MCF 10A (cell line): ENCODE measurements at regions not wholly inside any gene's neighbourhood (a gene's known extent, or its start where the extent isn't known, plus 50 kb on each side); places are given as distances from the start of the nearest gene placed in this dataset.
"Not testable (repeated sequence)": the region's sequence is repeated elsewhere in the genome, so short reads cannot be mapped to it uniquely, and the experiment has no call there.

Experiments
- BruUV-seq: library from RNA; stranded (reverse); fragments of 400-500 nt; replicated peaks from 2 replicates; lab custom pipeline; 2021; lab: Mats Ljungman, UMichigan
- CTCF ChIA-PET: fragments of 300-600 bp; sonication (Branson Sonifier 250); formaldehyde crosslinking; extraction: SDS; loops from one replicate; lab custom pipeline; 2021; ENCODE audit warnings: antibody characterized with exemption, inconsistent platforms; lab: Yijun Ruan, JAX
- POLR2A ChIA-PET: fragments of 300-600, 350-650 bp; sonication (Branson Sonifier 250); formaldehyde crosslinking; extraction: SDS; loops from one replicate; lab custom pipeline; 2020; ENCODE audit warnings: antibody characterized with exemption, inconsistent platforms; lab: Yijun Ruan, JAX
- DNase-seq: peaks from one replicate; pipeline ENCODE4 v3.0.0-alpha.2; 2018; ENCODE audit not compliant: unreplicated experiment
- H3K27ac Mint-ChIP-seq: one replicate; pipeline ENCODE4 v1.8.0; 2022; ENCODE audit warnings: mild to moderate bottlenecking, low read depth, mixed read lengths; ENCODE audit not compliant: unreplicated experiment
- H3K27me3 Mint-ChIP-seq: one replicate; pipeline ENCODE4 v1.8.0; 2022; ENCODE audit warnings: mixed read lengths; ENCODE audit not compliant: insufficient read depth, unreplicated experiment
- H3K36me3 Mint-ChIP-seq: one replicate; pipeline ENCODE4 v1.8.0; 2022; ENCODE audit warnings: mild to moderate bottlenecking, moderate library complexity, mixed read lengths; ENCODE audit not compliant: insufficient read depth, unreplicated experiment
- H3K4me1 Mint-ChIP-seq: one replicate; pipeline ENCODE4 v1.8.0; 2022; ENCODE audit warnings: mixed read lengths; ENCODE audit not compliant: insufficient read depth, unreplicated experiment
- H3K4me3 Mint-ChIP-seq: one replicate; pipeline ENCODE4 v1.8.0; 2022; ENCODE audit warnings: mild to moderate bottlenecking, moderate library complexity, mixed read lengths; ENCODE audit not compliant: unreplicated experiment
- H3K9me3 Mint-ChIP-seq: one replicate; pipeline ENCODE4 v1.8.0; 2022; ENCODE audit warnings: mixed read lengths; ENCODE audit not compliant: unreplicated experiment
- CTCF ChIP-seq: fragments of 200-600 bp; IDR thresholded peaks from one replicate; pipeline ENCODE4 v1.8.0; 2022; ENCODE audit warnings: antibody characterized with exemption, mild to moderate bottlenecking; ENCODE audit not compliant: unreplicated experiment
- intact Hi-C: fragments of 100-400 bp; cut with micrococcal nuclease; formaldehyde crosslinking; loops from 2 replicates; pipeline ENCODE4 v1.14.1; 2022

- Mint-ChIP-seq H3K36me3 (no peaks in the 10 kb centered on the region), H3K4me3 (no peak overlapping the region), H3K4me1 (no peaks in the 10 kb centered on the region), H3K27ac (no peak overlapping the region), H3K9me3 (no peaks in the 10 kb centered on the region), H3K27me3 (no peaks in the 10 kb centered on the region)
- DNase-seq: no peak
- intact Hi-C loops: no loop called here
- no peak for TF ChIP-seq CTCF
- CTCF ChIA-PET: no interaction called here
- POLR2A ChIA-PET: no interaction called here
- no TSS peak for BruUV-seq
These were observed 73.1 kb upstream of the PDE1A start for GRCh38 chr2:182499706-182500470.

- TF ChIP-seq CTCF: no peak
- intact Hi-C loops: no loop called here
- Mint-ChIP-seq H3K9me3 (no peaks in the 10 kb centered on the region), H3K4me1 (no peaks in the 10 kb centered on the region), H3K4me3 (no peak overlapping the region), H3K27ac (no peak overlapping the region), H3K27me3 (no peaks in the 10 kb centered on the region), H3K36me3 (no peaks in the 10 kb centered on the region)
- CTCF ChIA-PET: no interaction called here
- DNase-seq: peak; percentile 4
- no TSS peak for BruUV-seq
- POLR2A ChIA-PET: no interaction called here
These were observed 77.0 kb upstream of the PDE1A start for GRCh38 chr2:182503886-182504285.

- Mint-ChIP-seq H3K36me3 (no peaks in the 10 kb centered on the region), H3K9me3 (no peaks in the 10 kb centered on the region), H3K27ac (no peak overlapping the region), H3K4me1 (no peaks in the 10 kb centered on the region), H3K27me3 (no peaks in the 10 kb centered on the region), H3K4me3 (no peak overlapping the region)
- intact Hi-C loops: no loop called here
- CTCF ChIA-PET: interaction anchor here (1.1 kb wide), 1 partner anchor 144 kb away, joined by 4 read pairs; no protein-coding TSS in a partner anchor
- POLR2A ChIA-PET: no interaction called here
- DNase-seq: peak; percentile 62
- no TSS peak for BruUV-seq
- TF ChIP-seq CTCF: no peak
These were observed 78.1 kb upstream of the PDE1A start for GRCh38 chr2:182504903-182505302.

DNA sequence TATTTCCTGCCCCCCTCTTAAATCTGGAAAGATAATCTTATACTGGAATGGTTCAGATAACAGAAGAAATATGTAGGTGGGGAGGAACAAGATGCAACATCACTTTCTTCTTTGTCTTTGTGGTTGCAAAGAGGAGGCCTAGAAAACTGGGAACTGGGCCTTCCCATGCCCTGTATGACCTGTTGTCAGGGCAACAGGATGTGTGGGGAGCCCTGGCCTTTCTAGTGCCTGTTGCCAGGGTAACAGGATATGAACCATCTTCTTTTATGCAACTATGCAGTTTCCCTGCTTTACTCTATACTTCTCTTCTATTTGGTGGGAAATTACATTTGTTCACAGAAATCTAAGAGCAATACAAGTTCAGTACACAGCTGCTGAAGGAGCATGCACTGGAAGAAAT is 79.8 kb upstream of the PDE1A start:
- no peaks in the 10 kb centered on the region for H3K9me3 Mint-ChIP-seq
- no peak for TF ChIP-seq CTCF
- ChIA-PET POLR2A (no interaction called here), CTCF (no interaction called here)
- no TSS peak for BruUV-seq
- H3K36me3 Mint-ChIP-seq: no peaks in the 10 kb centered on the region
- H3K27ac Mint-ChIP-seq: no peak overlapping the region
- intact Hi-C loops: no loop called here
- no peaks in the 10 kb centered on the region for H3K27me3 Mint-ChIP-seq
- no peak overlapping the region for H3K4me3 Mint-ChIP-seq
- DNase-seq: no peak
- H3K4me1 Mint-ChIP-seq: no peaks in the 10 kb centered on the region

DNA sequence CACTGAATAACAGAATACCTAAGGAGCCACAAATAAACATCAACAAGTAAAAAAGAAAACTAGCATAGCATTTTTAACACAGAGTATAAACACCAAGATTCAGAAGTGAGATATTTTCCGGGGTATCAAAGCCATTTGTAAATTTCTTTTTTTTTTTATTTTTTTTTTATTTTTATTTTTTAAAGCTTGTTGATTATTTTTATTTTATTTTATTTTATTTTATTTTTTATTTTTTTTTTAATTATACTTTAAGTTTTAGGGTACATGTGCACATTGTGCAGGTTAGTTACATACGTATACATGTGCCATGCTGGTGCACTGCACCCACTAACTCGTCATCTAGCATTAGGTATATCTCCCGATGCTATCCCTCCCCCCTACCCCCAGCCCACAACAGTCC is 81.7 kb upstream of the PDE1A start:
- DNase-seq, H3K9me3 Mint-ChIP-seq, intact Hi-C loops, BruUV-seq, H3K36me3 Mint-ChIP-seq, H3K4me1 Mint-ChIP-seq, H3K27me3 Mint-ChIP-seq, H3K4me3 Mint-ChIP-seq, POLR2A ChIA-PET, H3K27ac Mint-ChIP-seq: not testable (repeated sequence)
- CTCF ChIA-PET: interaction anchor here (0.6 to 0.8 kb wide), 2 partner anchors 140 to 188 kb away, joined by 3 read pairs; no protein-coding TSS in a partner anchor
